GM18520 (cell line): ENCODE measurements at regions not wholly inside any gene's neighbourhood (a gene's known extent, or its start where the extent isn't known, plus 50 kb on each side); places are given as distances from the start of the nearest gene placed in this dataset.

Source experiments
- ATAC-seq: cut with Tn5 transposase; IDR thresholded peaks from one replicate; pipeline ENCODE4 v1.9.1; 2021; ENCODE audit not compliant: unreplicated experiment

DNA sequence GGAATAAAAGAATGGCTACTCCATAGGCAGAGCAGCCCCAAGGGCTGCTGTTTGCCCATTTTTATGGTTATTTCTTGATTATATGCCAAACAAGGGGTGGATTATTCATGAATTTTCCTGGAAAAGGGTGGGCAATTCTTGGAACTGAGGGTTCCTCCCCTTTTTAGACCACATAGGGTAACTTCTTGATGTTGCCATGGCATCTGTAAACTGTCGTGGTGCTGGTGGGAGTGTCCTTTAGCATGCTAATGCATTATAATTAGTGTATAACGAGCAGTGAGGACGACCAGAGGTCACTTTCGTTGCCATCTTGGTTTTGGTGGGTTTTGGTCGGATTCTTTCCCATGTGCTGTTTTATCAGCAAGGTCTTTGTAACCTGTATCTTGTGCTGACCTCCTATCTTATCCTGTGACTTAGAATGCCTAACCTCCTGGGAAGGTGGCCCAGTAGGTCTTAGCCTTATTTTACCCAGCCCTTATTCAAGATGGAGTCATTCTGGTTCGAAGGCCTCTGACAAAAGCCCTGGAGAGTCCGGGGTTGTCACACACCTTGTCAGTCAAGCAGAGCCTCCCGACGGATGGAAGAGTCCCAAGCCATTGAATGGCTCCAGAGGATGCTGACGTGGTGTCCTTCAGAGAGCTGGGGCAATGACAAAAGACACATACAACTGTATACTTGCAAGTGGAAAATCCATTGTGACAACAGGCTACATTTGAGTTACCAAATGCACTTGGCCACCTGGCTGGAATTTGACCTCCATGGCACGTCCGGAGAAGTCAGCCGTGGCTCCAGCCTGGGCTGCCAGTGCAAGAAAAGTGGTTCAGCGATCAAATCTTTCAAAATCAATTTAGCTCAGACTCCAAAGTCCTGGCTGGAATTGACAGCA, 67.1 kb upstream of the CLINT1 start:
- no peak for ATAC-seq

DNA sequence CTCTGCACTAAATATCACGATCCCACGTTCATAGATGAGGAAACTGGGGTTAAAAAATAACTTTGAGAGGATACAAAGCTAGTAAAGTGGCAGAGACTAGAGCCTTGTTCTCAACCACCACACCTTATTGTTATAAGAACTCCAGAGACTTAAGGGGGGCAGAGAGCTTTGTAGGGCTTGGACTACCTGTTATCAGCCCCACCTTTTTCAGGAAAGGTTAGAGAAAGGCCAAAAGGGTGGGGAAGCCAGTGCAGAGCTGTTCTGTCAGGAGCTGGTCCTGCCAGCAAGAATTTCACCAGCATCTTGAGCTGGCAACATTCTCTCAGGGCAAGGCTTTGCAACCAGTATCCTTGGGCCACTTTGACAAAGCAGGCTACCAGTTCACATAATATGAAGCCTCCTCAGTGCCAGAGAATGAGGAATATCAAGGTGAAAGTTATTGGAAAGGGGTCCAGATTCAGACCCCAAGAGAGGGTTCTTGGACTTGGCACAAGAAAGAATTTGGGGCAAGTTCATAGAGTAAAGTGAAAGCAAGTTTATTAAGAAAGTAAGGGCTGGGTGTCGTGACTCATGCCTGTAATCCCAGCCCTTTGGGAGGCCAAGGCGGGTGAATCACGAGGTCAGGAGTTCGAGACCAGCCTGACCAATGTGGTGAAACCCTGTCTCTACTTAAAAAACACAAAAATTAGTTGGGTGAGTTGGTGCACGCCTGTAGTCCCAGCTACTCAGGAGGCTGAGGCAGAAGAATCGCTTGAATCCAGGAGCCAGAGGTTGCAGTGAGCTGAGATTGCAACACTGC, 66.2 kb upstream of the CLINT1 start:
- no peak for ATAC-seq

DNA sequence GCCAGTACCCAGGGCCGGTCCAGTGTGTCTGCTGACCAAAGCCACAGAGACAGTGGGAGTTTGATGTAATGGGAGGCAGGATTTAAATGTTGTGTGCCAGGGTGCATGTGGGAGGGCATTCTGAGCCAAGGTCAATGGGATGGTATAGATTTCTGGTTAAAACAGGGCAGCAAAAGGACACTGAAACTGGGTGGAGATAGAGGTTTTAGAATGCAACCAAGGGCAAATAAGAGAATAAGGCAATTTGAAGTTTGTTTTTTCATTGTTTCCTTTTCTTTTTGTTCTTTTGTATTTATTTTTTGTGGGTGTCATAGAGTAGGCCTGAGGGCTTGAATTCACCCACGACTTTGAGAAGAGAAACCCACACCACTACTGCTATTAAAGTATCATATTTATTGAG, 65.5 kb upstream of the CLINT1 start:
- no peak for ATAC-seq

DNA sequence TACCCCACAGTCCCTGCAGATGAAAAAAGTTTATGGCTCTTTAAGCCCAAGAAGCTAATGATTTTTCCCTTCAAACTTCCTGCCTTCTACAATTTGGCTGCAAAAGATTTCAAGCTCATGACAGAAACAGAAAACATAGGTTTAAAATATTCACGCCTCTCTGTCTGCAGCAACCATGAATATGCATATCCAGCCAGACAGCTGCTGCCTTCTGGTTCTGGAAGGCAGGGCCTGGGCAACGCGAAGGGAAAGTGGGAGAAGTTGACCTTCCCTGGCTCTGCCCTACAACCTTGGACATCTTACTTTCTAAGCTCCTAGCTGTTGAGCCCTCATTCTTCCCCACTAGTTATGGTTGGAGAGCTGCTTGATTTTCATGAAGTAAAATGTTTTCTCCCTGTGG, 64.8 kb upstream of the CLINT1 start:
- ATAC-seq: no peak

DNA sequence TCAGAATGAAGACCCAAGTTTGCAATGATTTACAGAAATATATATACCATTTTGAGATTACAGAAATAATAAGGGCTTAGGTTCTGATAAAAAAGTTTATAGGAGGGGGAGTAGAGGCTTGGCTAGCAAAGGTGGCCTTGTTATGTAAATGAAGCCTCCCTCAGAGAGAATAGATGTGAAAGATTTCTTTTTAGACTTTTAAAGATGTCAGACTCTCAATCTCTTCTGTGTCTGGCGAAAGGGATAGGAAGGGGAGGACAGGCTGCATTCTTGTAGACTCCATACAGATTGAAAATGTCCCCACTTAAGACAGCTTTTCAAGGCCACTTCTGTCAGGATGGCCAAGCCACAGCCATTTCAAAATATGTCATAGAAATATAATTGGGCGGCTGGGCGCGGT, 63.1 kb upstream of the CLINT1 start:
- no peak for ATAC-seq

DNA sequence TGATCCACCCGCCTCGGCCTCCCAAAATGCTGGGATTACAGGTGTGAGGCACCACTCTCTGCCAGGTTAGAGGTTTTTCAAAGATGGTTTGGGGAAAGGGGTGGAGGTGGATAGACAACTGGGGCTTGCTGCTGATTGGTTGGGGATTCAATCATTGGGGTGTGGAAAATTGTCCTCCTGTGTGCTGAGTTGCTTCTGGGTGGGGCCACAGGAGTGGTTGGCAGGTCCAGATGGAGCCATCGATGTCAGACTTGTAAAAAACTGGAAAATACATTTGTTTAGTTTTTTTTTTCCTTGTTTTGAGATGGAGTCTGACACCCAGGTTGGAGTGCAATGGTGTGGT, 61.9 kb upstream of the CLINT1 start:
- no peak for ATAC-seq

DNA sequence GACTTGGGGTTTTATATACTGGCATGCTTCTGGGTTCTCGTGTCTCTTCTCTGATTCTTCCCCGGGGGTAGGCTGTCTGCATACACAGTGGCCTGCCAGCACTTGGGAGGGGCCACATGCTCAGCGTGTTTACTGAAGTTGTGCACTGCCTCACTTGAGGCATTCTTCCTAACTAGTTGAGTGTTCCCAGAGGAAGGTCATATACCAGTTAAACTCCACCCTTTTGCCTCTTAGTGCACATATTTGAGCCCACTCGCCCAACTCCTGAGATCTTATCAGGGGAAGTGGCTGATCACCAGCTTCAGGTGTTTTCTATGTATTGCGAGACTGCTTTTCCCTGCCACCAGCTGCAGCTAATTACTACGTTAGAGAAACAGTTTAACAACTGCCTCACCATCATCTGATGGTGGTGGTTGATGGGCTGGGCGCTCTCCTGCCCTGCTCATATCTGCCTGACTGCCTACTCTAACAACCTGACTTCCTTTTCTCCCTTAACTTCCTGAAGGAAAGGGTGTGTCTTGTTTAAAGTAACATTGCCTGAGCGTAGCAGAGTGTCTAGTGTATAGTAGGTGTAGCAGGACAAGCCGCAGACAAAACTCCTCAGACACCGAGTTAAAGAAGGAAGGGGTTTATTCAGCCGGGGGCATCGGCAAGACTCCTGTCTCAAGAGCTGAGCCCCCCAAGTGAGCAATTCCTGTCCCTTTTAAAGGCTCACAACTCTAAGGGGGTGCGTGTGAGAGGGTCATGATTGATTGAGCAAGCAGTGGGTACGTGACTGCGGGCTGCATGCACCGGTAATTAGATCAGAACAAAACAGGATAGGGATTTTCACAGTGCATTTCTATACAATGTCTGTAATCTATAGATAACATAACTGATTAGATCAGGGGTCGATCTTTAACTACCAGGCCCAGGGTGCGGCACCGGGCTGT, 60.1 kb upstream of the CLINT1 start:
- no peak for ATAC-seq

DNA sequence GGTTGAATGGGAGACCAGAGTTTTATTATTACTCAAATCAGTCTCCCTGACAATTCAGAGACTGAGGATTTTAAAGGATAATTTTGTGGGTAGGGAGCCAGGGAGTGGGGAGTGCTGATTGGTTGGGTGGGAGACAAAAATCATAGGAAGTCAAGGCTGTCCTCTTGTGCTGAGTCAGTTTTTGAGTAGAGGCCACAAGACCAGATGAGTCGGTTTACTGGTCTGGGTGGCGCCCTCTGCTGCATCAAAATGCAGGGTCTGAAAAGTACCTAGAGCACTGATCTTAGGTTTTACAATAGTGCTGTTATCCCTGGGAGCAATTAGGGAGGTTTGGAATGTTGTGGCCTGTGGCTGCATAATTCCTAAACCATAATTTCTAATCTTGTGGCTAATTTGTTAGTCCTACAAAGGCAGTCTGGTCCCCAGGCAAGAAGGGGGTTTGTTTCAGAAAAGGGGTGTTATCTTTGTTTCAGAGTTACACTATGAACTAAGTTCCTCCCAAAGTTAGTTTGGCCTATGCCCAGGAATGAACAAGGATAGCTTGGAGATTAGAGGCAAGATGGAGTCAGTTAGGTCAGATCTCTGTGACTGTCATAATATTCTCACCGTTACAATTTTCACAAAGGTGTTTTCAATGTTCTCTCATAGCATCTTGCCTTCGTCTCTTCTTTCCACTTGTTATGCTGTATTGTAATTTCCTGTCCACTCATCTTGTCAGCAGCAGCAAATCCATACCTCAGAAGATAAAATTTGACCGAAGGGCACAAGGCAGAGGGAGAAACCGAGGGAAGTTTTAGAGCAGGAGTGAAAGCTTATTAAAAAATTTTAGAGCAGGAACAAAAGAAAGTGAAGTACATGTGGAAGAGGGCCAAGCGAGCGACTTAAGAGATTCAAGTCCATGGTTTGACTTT, 59.2 kb upstream of the CLINT1 start:
- ATAC-seq: no peak

DNA sequence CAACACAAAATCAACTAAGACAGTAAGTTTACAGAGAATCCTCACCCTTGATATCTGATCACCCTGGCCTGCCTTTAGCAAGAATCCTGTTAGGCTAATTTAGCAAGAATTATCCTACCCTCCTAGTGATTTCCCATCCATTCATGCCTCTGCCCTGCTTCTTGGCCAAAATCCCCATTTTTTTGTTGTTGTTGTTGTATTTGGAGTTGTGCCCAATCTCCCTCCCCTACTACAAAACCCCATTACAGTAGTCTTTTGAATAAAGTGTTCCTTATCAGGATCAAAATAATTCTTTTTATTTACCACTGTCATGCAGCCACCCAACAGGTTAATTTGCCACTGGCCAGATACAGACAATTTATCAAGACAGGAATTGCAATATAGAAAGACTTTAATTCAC, 58.5 kb upstream of the CLINT1 start:
- ATAC-seq: no peak

DNA sequence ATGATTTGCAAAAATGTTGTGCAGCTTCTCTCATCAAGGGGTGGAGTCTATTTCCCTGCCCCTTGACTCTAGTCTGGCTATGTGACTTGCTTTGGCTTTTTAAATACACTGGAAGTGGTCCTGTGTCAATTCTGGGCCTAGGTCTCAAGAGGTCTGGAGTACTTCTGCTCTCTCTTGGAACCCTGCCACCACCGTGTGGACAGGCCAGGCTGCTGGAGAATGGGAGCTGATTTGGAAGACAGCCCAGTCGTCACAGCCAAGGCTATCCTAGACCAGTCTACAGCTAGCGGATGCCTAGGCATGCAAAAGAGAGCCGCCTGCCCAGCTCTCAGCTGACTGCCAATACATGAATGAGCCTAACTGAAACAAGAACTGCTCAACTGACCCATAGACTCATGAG, 56.7 kb upstream of the CLINT1 start:
- no peak for ATAC-seq

DNA sequence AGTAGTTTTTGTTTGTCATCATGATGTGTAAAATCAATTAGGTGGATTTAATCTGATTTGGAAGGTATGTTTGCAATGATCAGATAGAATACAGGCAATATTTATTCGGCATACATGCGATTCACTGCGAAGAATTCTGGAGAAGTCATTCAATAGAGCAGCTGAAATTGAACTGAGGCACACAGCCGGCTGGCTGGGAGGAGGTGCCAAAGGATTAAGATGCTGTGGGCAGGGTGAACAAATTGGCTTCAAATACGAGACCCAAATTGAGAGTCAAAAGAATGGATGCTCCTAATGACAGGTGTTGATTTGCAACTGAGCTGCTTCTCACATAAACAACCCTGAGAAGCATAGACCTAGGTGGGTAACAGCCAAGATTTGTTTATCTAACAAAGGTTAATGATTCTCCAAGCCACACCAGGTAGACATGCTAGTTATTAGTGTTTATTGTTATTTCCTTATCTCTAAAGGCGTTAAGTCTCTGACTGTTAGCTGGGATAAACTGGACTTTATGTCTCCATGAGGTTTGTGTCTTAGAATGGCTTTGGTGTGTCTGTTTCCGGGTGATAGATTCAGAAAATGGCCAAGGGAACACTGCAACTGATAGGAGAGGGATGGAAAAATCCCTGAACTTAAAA, 55.3 kb upstream of the CLINT1 start:
- no peak for ATAC-seq

DNA sequence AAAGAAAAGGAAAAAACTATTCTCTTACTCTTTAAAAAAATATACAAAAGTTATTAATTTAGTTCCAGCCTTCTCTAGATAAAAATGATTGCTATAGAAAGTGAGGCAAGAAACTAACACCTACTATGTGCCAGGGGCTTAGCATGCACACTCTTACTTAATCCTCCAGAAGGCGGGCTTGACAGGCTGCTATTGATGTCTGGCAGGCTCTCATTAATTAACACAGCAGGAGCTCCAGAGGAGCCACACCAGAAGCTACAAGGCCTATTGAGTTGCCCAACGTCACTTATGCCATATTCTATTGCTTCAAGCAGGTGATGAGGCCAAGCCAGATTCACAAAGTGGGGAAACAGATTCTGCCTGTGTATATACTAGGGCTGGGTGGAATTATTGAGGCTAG, 54.6 kb upstream of the CLINT1 start:
- no peak for ATAC-seq

DNA sequence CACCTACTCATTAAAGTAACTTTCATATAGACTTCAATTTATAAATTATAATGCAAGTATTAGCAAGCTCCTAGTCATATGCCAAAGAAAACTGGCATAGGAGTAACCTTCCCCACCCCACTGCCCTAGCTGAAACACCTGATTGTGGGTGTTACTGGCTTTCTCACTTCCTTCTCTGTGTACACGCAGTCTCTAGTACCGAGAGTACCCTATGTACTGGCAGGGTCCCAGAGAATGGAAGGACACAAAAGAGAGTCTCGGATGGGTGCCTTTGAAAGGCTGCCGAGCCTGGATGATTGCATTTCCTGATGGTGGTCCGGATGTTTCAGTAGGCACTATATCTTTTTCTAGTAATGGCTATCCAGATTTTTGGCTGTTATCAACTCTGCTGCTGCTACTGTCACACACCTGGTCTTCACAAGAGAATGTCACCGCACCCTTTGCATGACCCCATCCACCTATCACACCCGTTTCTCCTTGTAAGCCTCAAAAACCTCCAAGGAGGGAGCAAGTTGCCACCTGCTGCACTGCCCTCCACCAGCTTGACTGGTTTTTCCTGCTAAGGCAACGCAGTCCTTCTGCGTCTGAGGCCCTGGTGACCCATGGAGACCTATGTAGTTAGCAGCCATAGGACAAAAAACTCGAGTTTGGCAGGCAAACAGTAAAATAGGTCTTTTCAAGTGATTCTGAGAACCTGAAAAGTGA, 53.8 kb upstream of the CLINT1 start:
- ATAC-seq: peak; percentile 83

DNA sequence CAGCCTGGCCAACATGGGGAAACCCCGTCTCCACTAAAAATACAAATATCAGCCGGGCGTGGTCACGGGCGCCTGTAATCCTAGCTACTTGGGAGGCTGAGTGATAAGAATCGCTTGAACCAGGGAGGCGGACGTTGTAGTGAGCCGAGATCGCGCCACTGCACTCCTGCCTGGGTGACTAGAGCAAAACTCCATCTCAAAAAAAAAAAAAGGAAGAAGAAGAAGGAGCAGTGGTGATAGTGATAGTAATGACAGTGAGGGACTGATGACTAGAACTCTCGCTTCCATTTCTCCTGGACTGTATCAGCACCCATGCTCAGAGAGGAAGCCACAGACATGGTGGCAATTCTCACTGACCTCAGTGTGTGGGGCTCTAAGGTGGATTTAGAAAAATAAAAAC, 52.6 kb upstream of the CLINT1 start:
- ATAC-seq: no peak
